ENCODE measurements at regions not wholly inside any gene's neighbourhood (a gene's known extent, or its start where the extent isn't known, plus 50 kb on each side); places are given as distances from the start of the nearest gene placed in this dataset.

DNA sequence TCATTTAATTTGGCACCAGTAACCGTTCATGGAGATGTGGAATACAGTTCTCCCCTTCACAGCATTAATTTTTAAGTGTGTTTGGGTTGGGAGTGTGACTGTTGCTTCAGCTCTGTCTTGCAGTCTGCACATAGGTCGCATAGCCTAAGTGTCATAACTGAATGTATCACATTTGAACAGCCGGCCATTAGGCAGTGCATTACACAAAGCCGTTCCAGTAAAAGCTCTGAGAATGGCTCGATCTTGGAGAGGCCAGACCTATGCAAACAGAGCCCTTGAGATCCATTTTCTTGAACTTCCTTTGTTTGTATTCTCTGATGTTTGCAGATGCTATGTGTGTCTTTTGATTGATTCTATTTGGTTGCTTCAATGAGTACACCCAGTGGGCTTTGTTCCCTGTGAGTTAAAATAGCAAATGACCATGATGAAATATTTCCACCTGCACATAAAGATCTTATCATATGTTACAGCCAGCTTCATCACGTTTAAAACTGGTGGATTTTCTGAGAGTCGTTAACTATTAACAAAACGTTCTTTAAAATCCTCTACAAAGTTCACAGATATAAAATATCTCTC is 1104.9 kb upstream of the SLC10A2 start:
- TF ChIP-seq, protein P1, sequence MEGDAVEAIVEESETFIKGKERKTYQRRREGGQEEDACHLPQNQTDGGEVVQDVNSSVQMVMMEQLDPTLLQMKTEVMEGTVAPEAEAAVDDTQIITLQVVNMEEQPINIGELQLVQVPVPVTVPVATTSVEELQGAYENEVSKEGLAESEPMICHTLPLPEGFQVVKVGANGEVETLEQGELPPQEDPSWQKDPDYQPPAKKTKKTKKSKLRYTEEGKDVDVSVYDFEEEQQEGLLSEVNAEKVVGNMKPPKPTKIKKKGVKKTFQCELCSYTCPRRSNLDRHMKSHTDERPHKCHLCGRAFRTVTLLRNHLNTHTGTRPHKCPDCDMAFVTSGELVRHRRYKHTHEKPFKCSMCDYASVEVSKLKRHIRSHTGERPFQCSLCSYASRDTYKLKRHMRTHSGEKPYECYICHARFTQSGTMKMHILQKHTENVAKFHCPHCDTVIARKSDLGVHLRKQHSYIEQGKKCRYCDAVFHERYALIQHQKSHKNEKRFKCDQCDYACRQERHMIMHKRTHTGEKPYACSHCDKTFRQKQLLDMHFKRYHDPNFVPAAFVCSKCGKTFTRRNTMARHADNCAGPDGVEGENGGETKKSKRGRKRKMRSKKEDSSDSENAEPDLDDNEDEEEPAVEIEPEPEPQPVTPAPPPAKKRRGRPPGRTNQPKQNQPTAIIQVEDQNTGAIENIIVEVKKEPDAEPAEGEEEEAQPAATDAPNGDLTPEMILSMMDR (IDR thresholded peaks at IDR 0.05), result no peak
- TF ChIP-seq POLR2A (IDR thresholded peaks at IDR 0.05), result no peak

All from right lobe of liver (tissue), 4 donors.